ENCODE measurements at regions not wholly inside any gene's neighbourhood (a gene's known extent, or its start where the extent isn't known, plus 50 kb on each side); places are given as distances from the start of the nearest gene placed in this dataset.

GRCh38 chr2:106734165-106734564, 151.8 kb downstream of the ST6GAL2 start:
- TF ChIP-seq, protein P1, sequence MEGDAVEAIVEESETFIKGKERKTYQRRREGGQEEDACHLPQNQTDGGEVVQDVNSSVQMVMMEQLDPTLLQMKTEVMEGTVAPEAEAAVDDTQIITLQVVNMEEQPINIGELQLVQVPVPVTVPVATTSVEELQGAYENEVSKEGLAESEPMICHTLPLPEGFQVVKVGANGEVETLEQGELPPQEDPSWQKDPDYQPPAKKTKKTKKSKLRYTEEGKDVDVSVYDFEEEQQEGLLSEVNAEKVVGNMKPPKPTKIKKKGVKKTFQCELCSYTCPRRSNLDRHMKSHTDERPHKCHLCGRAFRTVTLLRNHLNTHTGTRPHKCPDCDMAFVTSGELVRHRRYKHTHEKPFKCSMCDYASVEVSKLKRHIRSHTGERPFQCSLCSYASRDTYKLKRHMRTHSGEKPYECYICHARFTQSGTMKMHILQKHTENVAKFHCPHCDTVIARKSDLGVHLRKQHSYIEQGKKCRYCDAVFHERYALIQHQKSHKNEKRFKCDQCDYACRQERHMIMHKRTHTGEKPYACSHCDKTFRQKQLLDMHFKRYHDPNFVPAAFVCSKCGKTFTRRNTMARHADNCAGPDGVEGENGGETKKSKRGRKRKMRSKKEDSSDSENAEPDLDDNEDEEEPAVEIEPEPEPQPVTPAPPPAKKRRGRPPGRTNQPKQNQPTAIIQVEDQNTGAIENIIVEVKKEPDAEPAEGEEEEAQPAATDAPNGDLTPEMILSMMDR (conservative IDR thresholded peaks at IDR 0.05; ENCODE audit: low read length), result no peak
- no peak for TF ChIP-seq EZH2phosphoT487 (IDR thresholded peaks at IDR 0.05; ENCODE audit: borderline replicate concordance, low read depth, low read length)

Data from OCI-LY7 (cell line).